HEK293 (cell line): ENCODE measurements at regions not wholly inside any gene's neighbourhood (a gene's known extent, or its start where the extent isn't known, plus 50 kb on each side); places are given as distances from the start of the nearest gene placed in this dataset.
"Not testable (repeated sequence)": the region's sequence is repeated elsewhere in the genome, so short reads cannot be mapped to it uniquely, and the experiment has no call there.

ENCODE experiments used
- CTCF ChIA-PET: fragments of 350-600 bp; formaldehyde crosslinking; extraction: SDS; loops from one replicate; lab custom pipeline; 2021; ENCODE audit warnings: antibody characterized with exemption; lab: Yijun Ruan, JAX
- POLR2A ChIA-PET: fragments of 300-600 bp; formaldehyde crosslinking; extraction: SDS; loops from one replicate; lab custom pipeline; 2020; ENCODE audit warnings: antibody characterized with exemption, inconsistent platforms; lab: Yijun Ruan, JAX
- H3K27ac ChIP-seq: fragments of 200-500 bp; sonication (Bioruptor generic); 2 replicates; pipeline ENCODE4 v1.5.1; 2014; ENCODE audit warnings: low read depth, low read length, control low read depth, inconsistent platforms; ENCODE audit errors: extremely low read depth
- H3K36me3 ChIP-seq, 2 experiments: fragments of 200-500 bp in 1 of 2; sonication (Bioruptor generic) in 1 of 2; 1 replicate in 1 of 2; 2 replicates in 1 of 2; pipeline ENCODE4 v1.5.1; 2014 to 2017; ENCODE audit warnings: inconsistent platforms in 2 of 2, low read length in 2 of 2; ENCODE audit not compliant: control insufficient read depth in 2 of 2, insufficient read depth in 1 of 2
- H3K4me1 ChIP-seq: fragments of 200-500 bp; sonication (Bioruptor generic); 2 replicates; pipeline ENCODE4 v1.5.1; 2014; ENCODE audit warnings: mild to moderate bottlenecking, low read length, inconsistent platforms; ENCODE audit not compliant: control insufficient read depth, insufficient read depth
- H3K4me3 ChIP-seq: 2 replicates; pipeline ENCODE4 v1.5.1; 2011; ENCODE audit warnings: low read depth, mild to moderate bottlenecking, control low read depth, low read length, moderate library complexity
- H3K9me3 ChIP-seq: fragments of 200-500 bp; sonication (Bioruptor generic); 2 replicates; pipeline ENCODE4 v1.5.1; 2014; ENCODE audit warnings: low read depth, low read length, inconsistent platforms; ENCODE audit not compliant: control insufficient read depth, insufficient read depth
- EGR2 ChIP-seq: fragments of 450-650 bp; formaldehyde crosslinking; IDR thresholded peaks from 2 replicates; pipeline ENCODE4 v1.5.1; 2016; ENCODE audit warnings: low read depth, missing biosample characterization, missing genetic modification characterization
- KLF16 ChIP-seq: fragments of 450-650 bp; formaldehyde crosslinking; IDR thresholded peaks from 2 replicates; pipeline ENCODE4 v1.5.1; 2017; ENCODE audit warnings: missing biosample characterization, missing genetic modification characterization
- MYNN ChIP-seq: fragments of 450-650 bp; formaldehyde crosslinking; IDR thresholded peaks from 2 replicates; pipeline ENCODE4 v1.5.1; 2016; ENCODE audit warnings: missing biosample characterization, missing genetic modification characterization, borderline replicate concordance
- PRDM4 ChIP-seq: fragments of 450-650 bp; formaldehyde crosslinking; IDR thresholded peaks from 2 replicates; pipeline ENCODE4 v1.5.1; 2017; ENCODE audit warnings: missing biosample characterization, missing genetic modification characterization
- PRDM6 ChIP-seq: fragments of 450-650 bp; formaldehyde crosslinking; IDR thresholded peaks from 2 replicates; pipeline ENCODE4 v1.5.1; 2017; ENCODE audit warnings: missing biosample characterization, missing genetic modification characterization
- SP7 ChIP-seq: fragments of 450-650 bp; formaldehyde crosslinking; IDR thresholded peaks from 2 replicates; pipeline ENCODE4 v1.5.1; 2016; ENCODE audit warnings: missing biosample characterization, missing genetic modification characterization
- ZNF114 ChIP-seq: fragments of 450-650 bp; formaldehyde crosslinking; IDR thresholded peaks from 2 replicates; pipeline ENCODE4 v1.5.0; 2017; ENCODE audit warnings: missing biosample characterization, missing genetic modification characterization
- ZNF280C ChIP-seq: fragments of 450-650 bp; formaldehyde crosslinking; IDR thresholded peaks from 2 replicates; pipeline ENCODE4 v1.5.1; 2016; ENCODE audit warnings: missing biosample characterization, missing genetic modification characterization
- ZNF324 ChIP-seq: fragments of 450-650 bp; formaldehyde crosslinking; IDR thresholded peaks from 2 replicates; pipeline ENCODE4 v1.5.1; 2016; ENCODE audit warnings: missing biosample characterization, missing genetic modification characterization
- ZNF521 ChIP-seq: fragments of 450-650 bp; formaldehyde crosslinking; IDR thresholded peaks from 2 replicates; pipeline ENCODE4 v1.5.1; 2017; ENCODE audit warnings: missing biosample characterization, mild to moderate bottlenecking, missing genetic modification characterization
- ZNF596 ChIP-seq: fragments of 450-650 bp; IDR thresholded peaks from 2 replicates; pipeline ENCODE4 v1.5.0; 2018; ENCODE audit warnings: missing biosample characterization, mild to moderate bottlenecking, missing genetic modification characterization, moderate library complexity
- ZNF660 ChIP-seq: fragments of 450-650 bp; IDR thresholded peaks from 2 replicates; pipeline ENCODE4 v1.5.1; 2018; ENCODE audit warnings: missing biosample characterization, mild to moderate bottlenecking, missing genetic modification characterization
- ZNF76 ChIP-seq: fragments of 450-650 bp; formaldehyde crosslinking; IDR thresholded peaks from 2 replicates; pipeline ENCODE4; 2016; ENCODE audit warnings: low read depth, missing biosample characterization, missing genetic modification characterization, borderline replicate concordance
- ZNF777 ChIP-seq: fragments of 450-650 bp; formaldehyde crosslinking; IDR thresholded peaks from 2 replicates; pipeline ENCODE4 v1.5.1; 2017; ENCODE audit warnings: missing biosample characterization, missing genetic modification characterization, borderline replicate concordance
- ZNF792 ChIP-seq: fragments of 450-650 bp; formaldehyde crosslinking; IDR thresholded peaks from 2 replicates; pipeline ENCODE4 v1.5.1; 2016; ENCODE audit warnings: missing biosample characterization, missing genetic modification characterization
- ZNF843 ChIP-seq: fragments of 450-650 bp; formaldehyde crosslinking; IDR thresholded peaks from 2 replicates; pipeline ENCODE4 v1.5.1; 2016; ENCODE audit warnings: missing biosample characterization, missing genetic modification characterization

GRCh38 chr10:78217336-78217735 lies 183.7 kb downstream of the RPS24 start (continued):
- TF ChIP-seq ZNF324 (tag by site-specific recombination), result no peak
- no peak for TF ChIP-seq ZNF596 (tag by site-specific recombination)
- no peak for TF ChIP-seq ZNF777 (tag by site-specific recombination)
- no peak for TF ChIP-seq MYNN (tag by site-specific recombination)
- TF ChIP-seq PRDM4 (tag by site-specific recombination), result no peak
- TF ChIP-seq ZNF792, result no peak
- TF ChIP-seq PRDM6 (tag by site-specific recombination), result no peak
- no peak for TF ChIP-seq ZNF76 (tag by site-specific recombination)
- TF ChIP-seq ZNF521 (tag by site-specific recombination), result no peak
- no peak for TF ChIP-seq ZNF660 (tag by site-specific recombination)
- TF ChIP-seq, all 188 proteins: peak for 0

GRCh38 chr10:78218798-78219490 lies 185.3 kb downstream of the RPS24 start:
- POLR2A ChIA-PET, result no interaction called here
- CTCF ChIA-PET, result interaction anchor here (0.8 to 1.3 kb wide), 2 partner anchors 83 to 171 kb away, joined by 3 to 6 read pairs; no protein-coding TSS in a partner anchor
- Histone ChIP-seq H3K36me3 (no peaks in the 10 kb centered on the region), H3K27ac (no peak overlapping the region), H3K4me1 (no peaks in the 10 kb centered on the region), H3K4me3 (no peak overlapping the region), H3K9me3 (no peaks in the 10 kb centered on the region)
- no peak for TF ChIP-seq ZNF660 (tag by site-specific recombination)
- no peak for TF ChIP-seq SP7 (tag by site-specific recombination)
- TF ChIP-seq KLF16 (tag by site-specific recombination), result no peak
- TF ChIP-seq ZNF114 (tag by site-specific recombination), result no peak
- TF ChIP-seq ZNF280C (tag by site-specific recombination), result no peak
- TF ChIP-seq ZNF843, result no peak
- TF ChIP-seq EGR2 (tag by site-specific recombination), result no peak

GRCh38 chr10:78219568-78219967 lies 185.9 kb downstream of the RPS24 start:
- H3K36me3 ChIP-seq, H3K9me3 ChIP-seq, H3K4me1 ChIP-seq, H3K4me3 ChIP-seq, H3K27ac ChIP-seq, POLR2A ChIA-PET: not testable (repeated sequence)
- CTCF ChIA-PET, result interaction anchor here (0.6 to 1.3 kb wide), 3 partner anchors 52 to 172 kb away, joined by 3 to 6 read pairs (median 4); no protein-coding TSS in a partner anchor
